Mucosa of rectum (tissue), 2 donors: ENCODE measurements at regions not wholly inside any gene's neighbourhood (a gene's known extent, or its start where the extent isn't known, plus 50 kb on each side); places are given as distances from the start of the nearest gene placed in this dataset.

Experiments
- H3K27ac ChIP-seq, 2 donors: one replicate each; pipeline ENCODE4 v1.7.0; 2013; ENCODE audit warnings: inconsistent platforms in 2 of 2, low read depth in 2 of 2, low read length in 2 of 2
- H3K27me3 ChIP-seq, 2 donors: one replicate each; pipeline ENCODE4 v1.7.0; 2013; ENCODE audit warnings: low read length in 2 of 2; ENCODE audit not compliant: control insufficient read depth in 2 of 2, insufficient read depth in 2 of 2
- H3K36me3 ChIP-seq, 2 donors: one replicate each; pipeline ENCODE4 v1.7.0; 2013; ENCODE audit warnings: low read length in 2 of 2; ENCODE audit not compliant: control insufficient read depth in 2 of 2, insufficient read depth in 2 of 2
- H3K4me1 ChIP-seq, 2 donors: one replicate each; pipeline ENCODE4 v1.7.0; 2013; ENCODE audit warnings: low read length in 2 of 2, mild to moderate bottlenecking in 1 of 2; ENCODE audit not compliant: control insufficient read depth in 2 of 2, insufficient read depth in 2 of 2
- H3K4me3 ChIP-seq, 2 donors: one replicate each; pipeline ENCODE4 v1.7.0; 2013; ENCODE audit warnings: low read length in 2 of 2
- H3K9ac ChIP-seq, 2 donors: one replicate each; pipeline ENCODE4 v1.7.0; 2013; ENCODE audit warnings: low read length in 2 of 2, low read depth in 1 of 2, mild to moderate bottlenecking in 1 of 2
- H3K9me3 ChIP-seq, 2 donors: one replicate each; pipeline ENCODE4 v1.7.0; 2013; ENCODE audit warnings: low read length in 2 of 2; ENCODE audit not compliant: control insufficient read depth in 2 of 2
- donor health status: healthy.
- donor health status: Normal muscosa, but diverticular disease.

GRCh38 chr3:181660337-181660736 lies 51.4 kb upstream of the SOX2 start:
- no peak overlapping the region for H3K4me3 ChIP-seq
- no peaks in the 10 kb centered on the region for H3K27me3 ChIP-seq
- H3K9me3 ChIP-seq, result no peaks in the 10 kb centered on the region
- no peak overlapping the region for H3K9ac ChIP-seq
- no peaks in the 10 kb centered on the region for H3K4me1 ChIP-seq
- H3K36me3 ChIP-seq, result no peaks in the 10 kb centered on the region
- H3K27ac ChIP-seq, result no peak overlapping the region

GRCh38 chr3:181637456-181637855 lies 74.3 kb upstream of the SOX2 start:
- H3K9me3 ChIP-seq, result no peaks in the 10 kb centered on the region
- no peaks in the 10 kb centered on the region for H3K27me3 ChIP-seq
- H3K4me1 ChIP-seq, result no peaks in the 10 kb centered on the region
- no peaks in the 10 kb centered on the region for H3K36me3 ChIP-seq
- no peak overlapping the region for H3K27ac ChIP-seq
- no peak overlapping the region for H3K9ac ChIP-seq
- H3K4me3 ChIP-seq, result no peak overlapping the region

- H3K9ac ChIP-seq, result no peak overlapping the region
- H3K4me3 ChIP-seq, result no peak overlapping the region
- H3K27me3 ChIP-seq, result no peaks in the 10 kb centered on the region
- H3K27ac ChIP-seq, result no peak overlapping the region
- no peaks in the 10 kb centered on the region for H3K9me3 ChIP-seq
- H3K4me1 ChIP-seq, result no peaks in the 10 kb centered on the region
- H3K36me3 ChIP-seq, result no peaks in the 10 kb centered on the region
Measured at GRCh38 chr3:181637056-181637455, 74.7 kb upstream of the SOX2 start.

DNA sequence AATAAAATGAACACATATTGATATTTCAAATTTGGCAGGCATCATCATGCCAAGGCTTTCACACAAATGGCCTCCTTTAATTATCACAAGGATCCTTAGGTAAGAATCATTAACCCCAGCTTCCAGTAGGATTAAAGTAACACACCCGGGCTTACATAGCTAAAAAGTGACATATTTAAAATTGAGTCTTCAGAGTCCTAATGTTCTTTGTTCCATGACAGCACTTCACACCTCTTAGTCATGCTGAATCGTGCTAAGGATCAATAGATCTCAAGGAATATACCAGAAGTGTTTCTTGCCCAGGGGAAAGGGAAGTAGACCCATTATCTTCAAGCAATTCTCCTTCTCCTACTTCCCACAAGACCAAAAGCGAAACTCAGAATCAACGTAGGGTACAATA lies 76.6 kb upstream of the SOX2 start:
- Histone ChIP-seq H3K4me1 (no peaks in the 10 kb centered on the region), H3K9ac (no peak overlapping the region), H3K4me3 (no peak overlapping the region), H3K36me3 (no peaks in the 10 kb centered on the region), H3K27ac (no peak overlapping the region), H3K27me3 (no peaks in the 10 kb centered on the region), H3K9me3 (no peaks in the 10 kb centered on the region)

- no peaks in the 10 kb centered on the region for H3K36me3 ChIP-seq
- H3K9me3 ChIP-seq, result no peaks in the 10 kb centered on the region
- H3K9ac ChIP-seq, result no peak overlapping the region
- no peak overlapping the region for H3K27ac ChIP-seq
- no peaks in the 10 kb centered on the region for H3K4me1 ChIP-seq
- H3K4me3 ChIP-seq, result no peak overlapping the region
- no peaks in the 10 kb centered on the region for H3K27me3 ChIP-seq
Measured at GRCh38 chr3:181633556-181633955, 78.2 kb upstream of the SOX2 start.

GRCh38 chr3:181631901-181632300 lies 79.8 kb upstream of the SOX2 start:
- Histone ChIP-seq H3K27me3 (no peaks in the 10 kb centered on the region), H3K9me3 (no peaks in the 10 kb centered on the region), H3K9ac (no peak overlapping the region), H3K4me1 (no peaks in the 10 kb centered on the region), H3K4me3 (no peak overlapping the region), H3K36me3 (no peaks in the 10 kb centered on the region), H3K27ac (no peak overlapping the region)

DNA sequence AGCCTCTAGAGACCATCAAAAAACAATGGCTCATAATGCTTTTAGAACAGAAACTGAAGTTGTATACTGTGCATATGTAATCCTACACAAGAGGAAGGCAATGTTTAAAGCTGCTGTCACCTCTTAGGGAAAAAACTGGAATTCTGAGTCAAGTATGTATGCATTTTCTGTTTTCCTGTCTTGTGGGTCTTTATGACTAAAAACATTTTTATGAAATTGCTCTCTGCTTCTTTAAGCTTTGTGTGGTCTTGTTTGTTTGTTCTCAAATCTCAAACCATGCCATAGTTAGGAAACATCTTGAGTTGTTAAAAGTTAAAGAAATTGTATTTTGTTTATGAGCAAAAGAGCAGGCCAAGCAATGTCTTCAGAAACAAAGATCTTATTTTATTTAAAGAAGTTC lies 80.9 kb upstream of the SOX2 start:
- Histone ChIP-seq H3K9me3 (no peaks in the 10 kb centered on the region), H3K27me3 (no peaks in the 10 kb centered on the region), H3K4me3 (no peak overlapping the region), H3K36me3 (no peaks in the 10 kb centered on the region), H3K27ac (no peak overlapping the region), H3K9ac (no peak overlapping the region), H3K4me1 (no peaks in the 10 kb centered on the region)

DNA sequence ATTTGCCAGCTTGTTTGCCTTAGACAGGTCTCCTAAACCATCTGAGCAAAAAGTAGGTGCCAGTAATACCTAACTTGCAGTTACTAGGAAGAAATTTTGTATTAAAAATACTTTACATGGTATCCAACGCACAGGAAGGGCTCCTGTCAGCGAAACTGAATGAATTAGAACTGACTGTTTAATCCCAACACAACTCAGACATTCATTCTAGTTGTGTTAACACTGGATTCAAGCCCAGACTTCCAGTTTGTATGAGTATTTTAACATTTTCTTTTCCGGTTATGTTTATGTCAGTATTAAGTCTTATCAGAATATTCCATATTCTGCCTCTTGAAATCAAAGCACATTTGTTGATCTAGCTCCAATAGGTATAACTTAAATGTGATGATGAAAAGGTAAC lies 82.0 kb upstream of the SOX2 start:
- no peaks in the 10 kb centered on the region for H3K4me1 ChIP-seq
- H3K27me3 ChIP-seq, result no peaks in the 10 kb centered on the region
- no peaks in the 10 kb centered on the region for H3K9me3 ChIP-seq
- H3K27ac ChIP-seq, result no peak overlapping the region
- no peak overlapping the region for H3K4me3 ChIP-seq
- no peaks in the 10 kb centered on the region for H3K36me3 ChIP-seq
- no peak overlapping the region for H3K9ac ChIP-seq

DNA sequence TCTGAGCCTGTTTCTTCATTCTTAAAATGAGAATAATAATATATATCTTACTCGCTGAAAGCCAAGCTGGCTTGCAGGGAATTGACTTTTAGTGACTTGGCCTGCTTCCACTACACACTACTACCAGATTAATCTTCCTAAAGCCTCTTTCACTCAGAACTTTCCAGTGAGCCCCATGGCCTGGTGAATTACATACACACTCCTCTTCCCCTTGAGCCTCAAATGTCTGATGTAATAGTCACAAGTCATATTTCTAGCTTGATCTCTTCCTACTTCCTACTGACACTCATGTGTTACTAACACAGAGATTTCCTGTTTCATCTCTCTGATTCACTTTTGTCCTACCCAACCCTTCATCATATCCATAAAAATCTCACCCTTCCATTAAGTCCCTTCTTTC lies 82.7 kb upstream of the SOX2 start:
- Histone ChIP-seq H3K4me3 (no peak overlapping the region), H3K9ac (no peak overlapping the region)

GRCh38 chr3:181628384-181628783 lies 83.3 kb upstream of the SOX2 start:
- H3K36me3 ChIP-seq, result no peaks in the 10 kb centered on the region
- no peaks in the 10 kb centered on the region for H3K9me3 ChIP-seq
- no peak overlapping the region for H3K4me3 ChIP-seq
- H3K4me1 ChIP-seq, result no peaks in the 10 kb centered on the region
- no peak overlapping the region for H3K9ac ChIP-seq
- H3K27me3 ChIP-seq, result no peaks in the 10 kb centered on the region
- no peak overlapping the region for H3K27ac ChIP-seq

More for the DNA sequence above, 82.7 kb upstream of the SOX2 start:
- Histone ChIP-seq H3K27me3 (no peaks in the 10 kb centered on the region), H3K36me3 (no peaks in the 10 kb centered on the region), H3K4me1 (no peaks in the 10 kb centered on the region), H3K27ac (no peak overlapping the region), H3K9me3 (no peaks in the 10 kb centered on the region)

GRCh38 chr3:181626036-181626435 lies 85.7 kb upstream of the SOX2 start:
- Histone ChIP-seq H3K9ac (no peak overlapping the region), H3K27ac (no peak overlapping the region), H3K27me3 (no peaks in the 10 kb centered on the region)

More at GRCh38 chr3:181626036-181626435, 85.7 kb upstream of the SOX2 start:
- Histone ChIP-seq H3K9me3 (no peaks in the 10 kb centered on the region), H3K4me1 (no peaks in the 10 kb centered on the region), H3K36me3 (no peaks in the 10 kb centered on the region), H3K4me3 (no peak overlapping the region)
